ENCODE measurements at regions not wholly inside any gene's neighbourhood (a gene's known extent, or its start where the extent isn't known, plus 50 kb on each side); places are given as distances from the start of the nearest gene placed in this dataset.

DNA sequence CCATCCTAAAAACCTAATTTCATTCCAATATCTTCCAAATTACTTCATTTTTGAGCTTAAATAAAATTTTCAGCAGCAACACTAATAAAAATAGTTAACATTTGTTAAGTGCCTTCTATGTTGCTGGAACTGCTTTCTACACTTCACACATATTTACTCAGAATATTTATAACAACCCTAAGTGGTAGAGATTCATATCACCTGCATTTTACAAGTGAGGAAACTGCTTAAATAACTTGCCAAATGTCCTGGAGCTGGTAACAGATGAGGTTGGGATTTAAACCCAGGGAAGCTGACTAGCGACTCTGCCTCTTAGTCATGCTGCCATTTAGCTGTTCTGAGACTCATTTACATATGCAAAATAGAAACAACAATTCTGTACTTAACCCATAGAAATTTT lies 86.1 kb upstream of the PBX1 start:
- DNase-seq = no peak

DNA sequence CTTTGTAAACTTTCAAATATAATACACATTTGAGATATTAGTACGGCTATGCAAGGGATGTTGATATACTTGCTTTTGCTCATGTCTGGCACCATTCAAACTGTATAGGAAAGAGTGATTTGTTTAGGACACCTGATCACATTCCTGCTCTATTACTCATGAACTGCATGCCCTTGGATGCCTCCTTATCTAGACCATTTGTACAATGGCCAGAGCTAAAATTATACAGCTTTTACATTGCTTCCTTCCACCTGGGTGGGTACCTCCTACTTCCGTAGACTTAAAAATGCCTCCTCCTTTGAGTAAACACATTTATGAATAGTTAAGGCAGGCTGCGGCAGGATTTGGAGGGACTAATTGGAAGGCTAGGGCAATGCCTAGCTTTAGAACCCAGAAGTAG lies 85.4 kb upstream of the PBX1 start:
- DNase-seq = no peak

DNA sequence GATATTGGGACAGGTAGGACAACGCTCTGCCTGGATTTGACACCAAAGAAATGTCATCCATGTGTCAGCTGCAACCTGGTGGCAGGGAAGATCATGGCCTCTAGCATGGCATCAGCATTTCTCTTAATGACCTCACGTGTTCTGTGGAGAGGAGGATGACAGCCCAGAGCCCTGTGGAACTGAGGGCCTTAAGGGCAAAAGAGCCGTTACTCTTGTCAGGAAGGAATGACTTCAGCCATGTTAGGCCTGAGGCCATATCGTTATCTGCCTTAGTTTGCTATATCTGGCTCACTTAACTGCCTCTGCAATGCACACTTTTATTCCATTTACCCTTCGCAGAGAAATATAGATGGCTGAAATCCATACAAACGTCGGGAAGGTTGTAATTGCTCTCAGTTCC lies 83.2 kb upstream of the PBX1 start:
- no peak for DNase-seq

DNA sequence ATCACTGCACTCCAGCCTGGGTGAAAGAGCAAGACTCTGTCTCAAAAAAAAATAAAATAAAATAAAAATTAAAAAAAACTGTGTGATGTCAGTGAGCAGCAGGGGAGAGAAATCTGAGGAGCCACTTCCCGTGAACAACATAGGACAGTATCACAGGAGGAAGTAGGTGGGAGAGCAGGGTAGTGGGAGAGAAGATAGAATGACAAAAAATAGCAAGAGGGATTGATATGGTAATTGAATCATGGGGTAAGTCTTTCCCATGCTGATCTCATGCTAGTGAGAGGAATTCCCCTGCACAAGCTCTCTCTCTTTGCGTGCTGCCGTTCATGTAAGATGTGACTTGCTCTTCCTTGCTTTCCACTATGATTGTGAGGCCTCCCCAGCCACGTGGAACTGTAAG lies 81.6 kb upstream of the PBX1 start:
- DNase-seq = no peak

DNA sequence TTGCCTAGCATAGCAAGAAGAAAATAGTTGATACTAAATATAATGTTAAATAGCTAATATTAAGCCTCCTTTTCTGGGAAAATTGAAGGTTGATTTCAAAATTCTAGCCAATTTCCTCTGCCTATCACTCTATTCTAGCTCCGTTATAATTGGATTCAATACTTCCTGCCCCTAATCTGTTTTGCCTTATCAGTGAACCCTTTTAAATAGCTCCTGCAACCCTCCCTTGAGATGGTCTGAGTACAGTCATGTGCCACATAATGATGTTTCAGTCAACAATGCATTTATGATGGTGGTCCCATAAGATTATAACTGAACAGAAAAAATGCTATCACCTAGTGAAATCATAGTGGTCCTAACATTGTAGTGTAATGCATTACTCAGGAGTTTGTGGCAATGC lies 79.7 kb upstream of the PBX1 start:
- DNase-seq = no peak

GRCh38 chr1:164480285-164480907 lies 78.6 kb upstream of the PBX1 start:
- no peak for DNase-seq

- no peak for DNase-seq
Measured at GRCh38 chr1:164495905-164496304, 63.1 kb upstream of the PBX1 start.

GRCh38 chr1:164498792-164499191 lies 60.2 kb upstream of the PBX1 start:
- DNase-seq = no peak

DNA sequence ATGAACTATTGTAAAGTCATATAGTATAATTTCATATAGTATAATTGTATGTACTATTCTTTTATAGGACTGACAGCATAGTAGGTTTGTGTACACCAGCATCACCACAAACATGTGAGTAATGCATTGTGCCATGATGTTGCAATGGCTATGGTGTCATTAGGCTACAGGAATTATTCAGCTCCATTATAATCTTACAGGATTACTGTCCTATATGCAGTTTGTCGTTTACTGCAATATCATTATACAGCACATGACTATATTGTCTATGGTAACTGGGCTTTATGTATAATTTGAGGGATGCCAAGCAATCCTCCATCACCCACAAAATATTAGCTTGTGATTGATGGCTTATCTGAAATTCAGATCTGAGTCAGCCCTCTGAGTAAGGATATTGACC lies 54.2 kb upstream of the PBX1 start:
- no peak for DNase-seq
